ENCODE measurements at regions not wholly inside any gene's neighbourhood (a gene's known extent, or its start where the extent isn't known, plus 50 kb on each side); places are given as distances from the start of the nearest gene placed in this dataset.

- TF ChIP-seq CTCF (IDR thresholded peaks at IDR 0.05; ENCODE audit: low read length) (no peak), EZH2phosphoT487 (IDR thresholded peaks at IDR 0.05; ENCODE audit: low read length) (no peak)
Observed at GRCh38 chr6:155542036-155542435, 86.4 kb upstream of the NOX3 start.
